H1 (cell line): ENCODE measurements at regions not wholly inside any gene's neighbourhood (a gene's known extent, or its start where the extent isn't known, plus 50 kb on each side); places are given as distances from the start of the nearest gene placed in this dataset.

Source experiments
- CBX5 ChIP-seq: fragments of 300-800, 300-1000 bp; sonication (generic); IDR thresholded peaks from 2 replicates; pipeline ENCODE4 v1.7.1; 2016; ENCODE audit warnings: antibody characterized with exemption, low read length, low read depth
- JUND ChIP-seq: IDR thresholded peaks from 2 replicates; pipeline ENCODE4 v1.6.1; 2011; ENCODE audit warnings: mild to moderate bottlenecking, improper control_type of control experiment, low read length
- PHF8 ChIP-seq: fragments of 200-600 bp; sonication (generic); conservative IDR thresholded peaks from 2 replicates; pipeline ENCODE4 v1.7.1; 2012; ENCODE audit warnings: low read depth, mild to moderate bottlenecking, inconsistent platforms, low read length, moderate library complexity
- POU5F1 ChIP-seq: IDR thresholded peaks from 2 replicates; pipeline ENCODE4 v1.6.1; 2011; ENCODE audit warnings: low read depth, mild to moderate bottlenecking, low read length, moderate library complexity
- TF ChIP-seq, protein P1 (sequence below): fragments of 300-600 bp; sonication (generic); IDR thresholded peaks from 2 replicates; pipeline ENCODE4 v1.7.1; 2012; ENCODE audit warnings: low read length, moderate library complexity, mild to moderate bottlenecking, inconsistent platforms; ENCODE audit not compliant: insufficient replicate concordance

- TF ChIP-seq, protein P1, sequence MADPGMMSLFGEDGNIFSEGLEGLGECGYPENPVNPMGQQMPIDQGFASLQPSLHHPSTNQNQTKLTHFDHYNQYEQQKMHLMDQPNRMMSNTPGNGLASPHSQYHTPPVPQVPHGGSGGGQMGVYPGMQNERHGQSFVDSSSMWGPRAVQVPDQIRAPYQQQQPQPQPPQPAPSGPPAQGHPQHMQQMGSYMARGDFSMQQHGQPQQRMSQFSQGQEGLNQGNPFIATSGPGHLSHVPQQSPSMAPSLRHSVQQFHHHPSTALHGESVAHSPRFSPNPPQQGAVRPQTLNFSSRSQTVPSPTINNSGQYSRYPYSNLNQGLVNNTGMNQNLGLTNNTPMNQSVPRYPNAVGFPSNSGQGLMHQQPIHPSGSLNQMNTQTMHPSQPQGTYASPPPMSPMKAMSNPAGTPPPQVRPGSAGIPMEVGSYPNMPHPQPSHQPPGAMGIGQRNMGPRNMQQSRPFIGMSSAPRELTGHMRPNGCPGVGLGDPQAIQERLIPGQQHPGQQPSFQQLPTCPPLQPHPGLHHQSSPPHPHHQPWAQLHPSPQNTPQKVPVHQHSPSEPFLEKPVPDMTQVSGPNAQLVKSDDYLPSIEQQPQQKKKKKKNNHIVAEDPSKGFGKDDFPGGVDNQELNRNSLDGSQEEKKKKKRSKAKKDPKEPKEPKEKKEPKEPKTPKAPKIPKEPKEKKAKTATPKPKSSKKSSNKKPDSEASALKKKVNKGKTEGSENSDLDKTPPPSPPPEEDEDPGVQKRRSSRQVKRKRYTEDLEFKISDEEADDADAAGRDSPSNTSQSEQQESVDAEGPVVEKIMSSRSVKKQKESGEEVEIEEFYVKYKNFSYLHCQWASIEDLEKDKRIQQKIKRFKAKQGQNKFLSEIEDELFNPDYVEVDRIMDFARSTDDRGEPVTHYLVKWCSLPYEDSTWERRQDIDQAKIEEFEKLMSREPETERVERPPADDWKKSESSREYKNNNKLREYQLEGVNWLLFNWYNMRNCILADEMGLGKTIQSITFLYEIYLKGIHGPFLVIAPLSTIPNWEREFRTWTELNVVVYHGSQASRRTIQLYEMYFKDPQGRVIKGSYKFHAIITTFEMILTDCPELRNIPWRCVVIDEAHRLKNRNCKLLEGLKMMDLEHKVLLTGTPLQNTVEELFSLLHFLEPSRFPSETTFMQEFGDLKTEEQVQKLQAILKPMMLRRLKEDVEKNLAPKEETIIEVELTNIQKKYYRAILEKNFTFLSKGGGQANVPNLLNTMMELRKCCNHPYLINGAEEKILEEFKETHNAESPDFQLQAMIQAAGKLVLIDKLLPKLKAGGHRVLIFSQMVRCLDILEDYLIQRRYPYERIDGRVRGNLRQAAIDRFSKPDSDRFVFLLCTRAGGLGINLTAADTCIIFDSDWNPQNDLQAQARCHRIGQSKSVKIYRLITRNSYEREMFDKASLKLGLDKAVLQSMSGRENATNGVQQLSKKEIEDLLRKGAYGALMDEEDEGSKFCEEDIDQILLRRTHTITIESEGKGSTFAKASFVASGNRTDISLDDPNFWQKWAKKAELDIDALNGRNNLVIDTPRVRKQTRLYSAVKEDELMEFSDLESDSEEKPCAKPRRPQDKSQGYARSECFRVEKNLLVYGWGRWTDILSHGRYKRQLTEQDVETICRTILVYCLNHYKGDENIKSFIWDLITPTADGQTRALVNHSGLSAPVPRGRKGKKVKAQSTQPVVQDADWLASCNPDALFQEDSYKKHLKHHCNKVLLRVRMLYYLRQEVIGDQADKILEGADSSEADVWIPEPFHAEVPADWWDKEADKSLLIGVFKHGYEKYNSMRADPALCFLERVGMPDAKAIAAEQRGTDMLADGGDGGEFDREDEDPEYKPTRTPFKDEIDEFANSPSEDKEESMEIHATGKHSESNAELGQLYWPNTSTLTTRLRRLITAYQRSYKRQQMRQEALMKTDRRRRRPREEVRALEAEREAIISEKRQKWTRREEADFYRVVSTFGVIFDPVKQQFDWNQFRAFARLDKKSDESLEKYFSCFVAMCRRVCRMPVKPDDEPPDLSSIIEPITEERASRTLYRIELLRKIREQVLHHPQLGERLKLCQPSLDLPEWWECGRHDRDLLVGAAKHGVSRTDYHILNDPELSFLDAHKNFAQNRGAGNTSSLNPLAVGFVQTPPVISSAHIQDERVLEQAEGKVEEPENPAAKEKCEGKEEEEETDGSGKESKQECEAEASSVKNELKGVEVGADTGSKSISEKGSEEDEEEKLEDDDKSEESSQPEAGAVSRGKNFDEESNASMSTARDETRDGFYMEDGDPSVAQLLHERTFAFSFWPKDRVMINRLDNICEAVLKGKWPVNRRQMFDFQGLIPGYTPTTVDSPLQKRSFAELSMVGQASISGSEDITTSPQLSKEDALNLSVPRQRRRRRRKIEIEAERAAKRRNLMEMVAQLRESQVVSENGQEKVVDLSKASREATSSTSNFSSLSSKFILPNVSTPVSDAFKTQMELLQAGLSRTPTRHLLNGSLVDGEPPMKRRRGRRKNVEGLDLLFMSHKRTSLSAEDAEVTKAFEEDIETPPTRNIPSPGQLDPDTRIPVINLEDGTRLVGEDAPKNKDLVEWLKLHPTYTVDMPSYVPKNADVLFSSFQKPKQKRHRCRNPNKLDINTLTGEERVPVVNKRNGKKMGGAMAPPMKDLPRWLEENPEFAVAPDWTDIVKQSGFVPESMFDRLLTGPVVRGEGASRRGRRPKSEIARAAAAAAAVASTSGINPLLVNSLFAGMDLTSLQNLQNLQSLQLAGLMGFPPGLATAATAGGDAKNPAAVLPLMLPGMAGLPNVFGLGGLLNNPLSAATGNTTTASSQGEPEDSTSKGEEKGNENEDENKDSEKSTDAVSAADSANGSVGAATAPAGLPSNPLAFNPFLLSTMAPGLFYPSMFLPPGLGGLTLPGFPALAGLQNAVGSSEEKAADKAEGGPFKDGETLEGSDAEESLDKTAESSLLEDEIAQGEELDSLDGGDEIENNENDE: no peak
- TF ChIP-seq JUND: no peak
- TF ChIP-seq CBX5: no peak
- no peak for TF ChIP-seq POU5F1
- TF ChIP-seq PHF8: no peak
- TF ChIP-seq, all 59 proteins: peak for 0
Measured at GRCh38 chr6:22631091-22631490, 61.7 kb downstream of the HDGFL1 start (continued).
